ENCODE measurements at regions not wholly inside any gene's neighbourhood (a gene's known extent, or its start where the extent isn't known, plus 50 kb on each side); places are given as distances from the start of the nearest gene placed in this dataset.

DNA sequence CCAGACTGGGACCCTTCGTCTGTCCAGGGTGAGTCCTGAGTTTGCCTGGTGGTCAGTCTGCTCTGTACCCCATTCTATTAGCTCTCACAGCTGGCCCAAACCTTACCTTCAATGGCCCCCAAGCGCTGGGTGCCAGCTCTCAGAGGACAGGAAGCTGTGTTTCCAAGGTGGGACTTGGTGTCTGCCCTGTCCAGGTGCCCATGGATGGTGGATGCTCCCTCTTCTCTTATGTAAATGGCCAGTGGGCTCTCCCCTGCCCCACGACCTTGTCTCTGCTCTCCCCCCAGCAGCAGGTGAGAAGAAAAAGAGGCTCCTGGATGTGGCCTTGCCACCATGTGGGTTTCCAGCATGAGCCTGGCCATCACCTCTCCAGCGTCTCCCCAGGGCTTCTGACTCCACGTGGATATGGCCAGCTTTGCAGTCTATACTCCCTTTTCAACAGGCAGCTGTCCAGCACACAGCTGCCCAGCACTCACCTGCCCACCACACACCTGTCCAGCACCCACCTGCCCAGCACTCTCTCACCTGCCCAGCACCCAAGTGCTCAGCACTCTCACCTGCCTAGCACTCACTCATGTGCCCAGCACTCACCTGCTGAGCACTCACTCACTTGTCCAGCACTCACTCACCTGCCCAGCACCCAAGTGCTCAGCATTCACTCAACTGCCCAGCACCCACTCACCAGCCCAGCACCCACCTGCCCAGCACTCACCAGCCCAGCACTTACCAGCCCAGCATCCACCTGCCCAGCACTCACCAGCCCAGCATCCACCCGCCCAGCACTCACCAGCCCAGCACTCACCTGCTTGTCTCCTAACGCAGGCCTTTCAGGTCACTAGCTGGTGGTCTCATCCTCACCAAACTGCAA, 136.2 kb upstream of the IRX2 start:
- TF ChIP-seq, protein P1, sequence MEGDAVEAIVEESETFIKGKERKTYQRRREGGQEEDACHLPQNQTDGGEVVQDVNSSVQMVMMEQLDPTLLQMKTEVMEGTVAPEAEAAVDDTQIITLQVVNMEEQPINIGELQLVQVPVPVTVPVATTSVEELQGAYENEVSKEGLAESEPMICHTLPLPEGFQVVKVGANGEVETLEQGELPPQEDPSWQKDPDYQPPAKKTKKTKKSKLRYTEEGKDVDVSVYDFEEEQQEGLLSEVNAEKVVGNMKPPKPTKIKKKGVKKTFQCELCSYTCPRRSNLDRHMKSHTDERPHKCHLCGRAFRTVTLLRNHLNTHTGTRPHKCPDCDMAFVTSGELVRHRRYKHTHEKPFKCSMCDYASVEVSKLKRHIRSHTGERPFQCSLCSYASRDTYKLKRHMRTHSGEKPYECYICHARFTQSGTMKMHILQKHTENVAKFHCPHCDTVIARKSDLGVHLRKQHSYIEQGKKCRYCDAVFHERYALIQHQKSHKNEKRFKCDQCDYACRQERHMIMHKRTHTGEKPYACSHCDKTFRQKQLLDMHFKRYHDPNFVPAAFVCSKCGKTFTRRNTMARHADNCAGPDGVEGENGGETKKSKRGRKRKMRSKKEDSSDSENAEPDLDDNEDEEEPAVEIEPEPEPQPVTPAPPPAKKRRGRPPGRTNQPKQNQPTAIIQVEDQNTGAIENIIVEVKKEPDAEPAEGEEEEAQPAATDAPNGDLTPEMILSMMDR (IDR thresholded peaks at IDR 0.05; ENCODE audit: control extremely low read depth in 1 of 3, insufficient read depth in 1 of 3, low read depth in 1 of 3, low read length in 3 of 3) = no peak
- TF ChIP-seq POLR2A (IDR thresholded peaks at IDR 0.05; ENCODE audit: control extremely low read depth in 1 of 2, low read depth in 2 of 2, low read length in 2 of 2) (no peak), SP1 (IDR thresholded peaks at IDR 0.05; ENCODE audit: low read depth, low read length) (no peak), EZH2 (IDR thresholded peaks at IDR 0.05; ENCODE audit: low read depth, low read length, severe bottlenecking) (no peak), TEAD4 (IDR thresholded peaks at IDR 0.05; ENCODE audit: low read depth, low read length) (no peak), CHD1 (IDR thresholded peaks at IDR 0.05; ENCODE audit: low read depth, low read length) (no peak)
- TF ChIP-seq, protein P2, sequence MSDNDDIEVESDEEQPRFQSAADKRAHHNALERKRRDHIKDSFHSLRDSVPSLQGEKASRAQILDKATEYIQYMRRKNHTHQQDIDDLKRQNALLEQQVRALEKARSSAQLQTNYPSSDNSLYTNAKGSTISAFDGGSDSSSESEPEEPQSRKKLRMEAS (IDR thresholded peaks at IDR 0.05) = no peak
